Skin epidermis (tissue), 12 donors: ENCODE measurements at regions not wholly inside any gene's neighbourhood (a gene's known extent, or its start where the extent isn't known, plus 50 kb on each side); places are given as distances from the start of the nearest gene placed in this dataset.
A peak's percentile ranks its signal among the peaks of the same experiment; 100 is the strongest.

Source experiments
- H3K27ac ChIP-seq, 21 experiments: fragments of 200-600 bp; sonication (generic) in 11 of 21; one replicate each; pipeline ENCODE4 v1.5.0; 2020; ENCODE audit warnings: mild to moderate bottlenecking in 3 of 21, inconsistent platforms in 2 of 21, moderate library complexity in 2 of 21
- H3K4me3 ChIP-seq, 7 experiments: fragments of 200-600 bp; sonication (generic) in 2 of 7; one replicate each; pipeline ENCODE4 v1.5.0; 2020; ENCODE audit warnings: inconsistent platforms in 2 of 7, mild to moderate bottlenecking in 2 of 7, moderate library complexity in 1 of 7

GRCh38 chr18:26794230-26795101 is 71.0 kb downstream of the AQP4 start:
- Histone ChIP-seq H3K4me3 (no peak overlapping the region), H3K27ac (no peak overlapping the region)

GRCh38 chr18:26792661-26793060 is 72.8 kb downstream of the AQP4 start:
- Histone ChIP-seq H3K27ac (no peak overlapping the region), H3K4me3 (no peak overlapping the region)

- no peak overlapping the region for H3K4me3 ChIP-seq
- H3K27ac ChIP-seq: no peak overlapping the region
These were observed 73.8 kb downstream of the AQP4 start for GRCh38 chr18:26791676-26792075.

GRCh38 chr18:26784599-26784998 is 80.9 kb downstream of the AQP4 start:
- Histone ChIP-seq H3K4me3 (no peak overlapping the region), H3K27ac (no peak overlapping the region)

- Histone ChIP-seq H3K27ac (no peak overlapping the region), H3K4me3 (no peak overlapping the region)
These were observed 82.3 kb downstream of the AQP4 start for GRCh38 chr18:26783170-26783569.

GRCh38 chr18:26780520-26781325 is 84.8 kb downstream of the AQP4 start:
- no peak overlapping the region for H3K4me3 ChIP-seq
- peak overlapping the region in 1 of 21 experiments; percentile 13 for H3K27ac ChIP-seq

GRCh38 chr18:26778054-26778393 is 87.5 kb downstream of the AQP4 start:
- Histone ChIP-seq H3K27ac (no peak overlapping the region), H3K4me3 (no peak overlapping the region)

GRCh38 chr18:26777351-26778053 is 88.0 kb downstream of the AQP4 start:
- Histone ChIP-seq H3K27ac (no peak overlapping the region), H3K4me3 (no peak overlapping the region)

- Histone ChIP-seq H3K4me3 (no peak overlapping the region), H3K27ac (no peak overlapping the region)
These were observed 92.8 kb downstream of the AQP4 start for GRCh38 chr18:26772691-26773090.

GRCh38 chr18:26771524-26771923 is 94.0 kb downstream of the AQP4 start:
- no peak overlapping the region for H3K4me3 ChIP-seq
- H3K27ac ChIP-seq: no peak overlapping the region

- H3K4me3 ChIP-seq: no peak overlapping the region
- H3K27ac ChIP-seq: no peak overlapping the region
These were observed 97.1 kb downstream of the AQP4 start for GRCh38 chr18:26768385-26768784.

GRCh38 chr18:26765498-26765897 is 100.0 kb downstream of the AQP4 start:
- no peak overlapping the region for H3K27ac ChIP-seq
- H3K4me3 ChIP-seq: no peak overlapping the region

- Histone ChIP-seq H3K4me3 (no peak overlapping the region), H3K27ac (no peak overlapping the region)
These were observed 100.9 kb downstream of the AQP4 start for GRCh38 chr18:26764586-26764985.

- H3K27ac ChIP-seq: no peak overlapping the region
These were observed 101.3 kb downstream of the AQP4 start for GRCh38 chr18:26764177-26764576.

GRCh38 chr18:26763446-26764110 is 101.9 kb downstream of the AQP4 start:
- Histone ChIP-seq H3K4me3 (no peak overlapping the region), H3K27ac (no peak overlapping the region)

More at GRCh38 chr18:26764177-26764576, 101.3 kb downstream of the AQP4 start:
- H3K4me3 ChIP-seq: no peak overlapping the region

- Histone ChIP-seq H3K27ac (no peak overlapping the region), H3K4me3 (no peak overlapping the region)
These were observed 108.1 kb downstream of the AQP4 start for GRCh38 chr18:26757263-26758019.

- H3K4me3 ChIP-seq: no peak overlapping the region
- H3K27ac ChIP-seq: no peak overlapping the region
These were observed 109.0 kb downstream of the AQP4 start for GRCh38 chr18:26756556-26756955.

GRCh38 chr18:26746826-26747475 is 118.6 kb downstream of the AQP4 start:
- no peak overlapping the region for H3K27ac ChIP-seq
- H3K4me3 ChIP-seq: no peak overlapping the region

- Histone ChIP-seq H3K27ac (no peak overlapping the region), H3K4me3 (no peak overlapping the region)
These were observed 119.1 kb downstream of the AQP4 start for GRCh38 chr18:26746398-26746797.
